ACC112 (cell line): ENCODE measurements at regions not wholly inside any gene's neighbourhood (a gene's known extent, or its start where the extent isn't known, plus 50 kb on each side); places are given as distances from the start of the nearest gene placed in this dataset.
"Not testable (repeated sequence)": the region's sequence is repeated elsewhere in the genome, so short reads cannot be mapped to it uniquely, and the experiment has no call there.

Experiments used
- H2AFZ ChIP-seq: fragments of 200-600 bp; sonication (generic); one replicate; pipeline ENCODE4 v1.6.0; 2017; ENCODE audit warnings: antibody characterized with exemption, low read length; ENCODE audit not compliant: unreplicated experiment
- H3K27ac ChIP-seq: fragments of 200-600 bp; sonication (generic); 2 replicates; pipeline ENCODE4 v1.5.1; 2014; ENCODE audit warnings: low read depth, mild to moderate bottlenecking, antibody characterized with exemption, low read length, moderate library complexity
- H3K27me3 ChIP-seq: fragments of 200-600 bp; sonication (generic); 2 replicates; pipeline ENCODE4 v1.6.1; 2014; ENCODE audit warnings: mild to moderate bottlenecking, antibody characterized with exemption, low read length, moderate library complexity, mixed read lengths; ENCODE audit not compliant: insufficient read depth
- H3K36me3 ChIP-seq: fragments of 200-600 bp; sonication (generic); 2 replicates; pipeline ENCODE4 v1.6.1; 2016; ENCODE audit warnings: mild to moderate bottlenecking, antibody characterized with exemption, low read length, moderate library complexity, mixed read lengths; ENCODE audit not compliant: insufficient read depth
- H3K4me1 ChIP-seq: fragments of 200-600 bp; sonication (generic); one replicate; pipeline ENCODE4 v1.6.1; 2016; ENCODE audit warnings: low read length, mixed read lengths; ENCODE audit not compliant: insufficient read depth, unreplicated experiment, control insufficient read depth
- H3K4me3 ChIP-seq: fragments of 200-600 bp; sonication (generic); 2 replicates; pipeline ENCODE4 v1.5.1; 2014; ENCODE audit warnings: mild to moderate bottlenecking, low read depth, low read length
- H3K79me2 ChIP-seq: fragments of 200-600 bp; sonication (generic); one replicate; pipeline ENCODE4 v1.6.0; 2016; ENCODE audit warnings: low read length; ENCODE audit not compliant: control insufficient read depth, unreplicated experiment, insufficient read depth

GRCh38 chr3:95319921-95320494 lies 1257.1 kb downstream of the NSUN3 start:
- Histone ChIP-seq H3K4me1 (no peaks in the 10 kb centered on the region), H3K27ac (no peak overlapping the region), H3K4me3 (no peak overlapping the region), H3K79me2 (no peaks in the 10 kb centered on the region), H3K27me3 (no peaks in the 10 kb centered on the region), H3K36me3 (no peaks in the 10 kb centered on the region), H2AFZ (no peak overlapping the region)

GRCh38 chr3:95327478-95327877 lies 1264.6 kb downstream of the NSUN3 start:
- Histone ChIP-seq H3K79me2 (no peaks in the 10 kb centered on the region), H3K4me3 (no peak overlapping the region), H3K27me3 (no peaks in the 10 kb centered on the region), H3K27ac (no peak overlapping the region), H2AFZ (no peak overlapping the region), H3K36me3 (no peaks in the 10 kb centered on the region), H3K4me1 (no peaks in the 10 kb centered on the region)

- Histone ChIP-seq H3K4me1 (no peaks in the 10 kb centered on the region), H3K36me3 (no peaks in the 10 kb centered on the region), H2AFZ (no peak overlapping the region), H3K79me2 (no peaks in the 10 kb centered on the region), H3K27me3 (no peaks in the 10 kb centered on the region), H3K4me3 (no peak overlapping the region), H3K27ac (no peak overlapping the region)
Observed at GRCh38 chr3:95333826-95334225, 1271.0 kb downstream of the NSUN3 start.

DNA sequence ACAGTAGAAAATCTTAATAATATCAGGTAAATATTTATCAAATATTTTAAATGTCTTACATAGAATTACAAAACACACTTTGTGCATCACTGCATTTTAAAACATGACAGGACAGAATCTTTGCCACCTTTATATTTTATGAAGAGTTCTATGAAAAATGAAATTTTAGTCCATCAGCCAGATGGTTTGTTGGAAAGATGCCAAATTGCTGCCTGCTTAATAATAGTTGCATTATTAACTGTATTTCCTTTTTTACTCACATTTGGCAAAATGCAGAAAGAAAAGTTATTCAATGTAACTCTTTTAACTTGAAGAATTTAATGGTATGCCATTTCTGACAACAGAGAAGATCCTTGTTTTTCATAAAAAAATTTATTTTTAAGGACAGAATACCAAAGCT lies 1271.6 kb downstream of the NSUN3 start:
- H2AFZ ChIP-seq, result no peak overlapping the region
- no peaks in the 10 kb centered on the region for H3K79me2 ChIP-seq
- H3K27me3 ChIP-seq, result no peaks in the 10 kb centered on the region
- H3K36me3 ChIP-seq, result no peaks in the 10 kb centered on the region
- H3K4me1 ChIP-seq, result no peaks in the 10 kb centered on the region
- no peak overlapping the region for H3K27ac ChIP-seq
- H3K4me3 ChIP-seq, result no peak overlapping the region

DNA sequence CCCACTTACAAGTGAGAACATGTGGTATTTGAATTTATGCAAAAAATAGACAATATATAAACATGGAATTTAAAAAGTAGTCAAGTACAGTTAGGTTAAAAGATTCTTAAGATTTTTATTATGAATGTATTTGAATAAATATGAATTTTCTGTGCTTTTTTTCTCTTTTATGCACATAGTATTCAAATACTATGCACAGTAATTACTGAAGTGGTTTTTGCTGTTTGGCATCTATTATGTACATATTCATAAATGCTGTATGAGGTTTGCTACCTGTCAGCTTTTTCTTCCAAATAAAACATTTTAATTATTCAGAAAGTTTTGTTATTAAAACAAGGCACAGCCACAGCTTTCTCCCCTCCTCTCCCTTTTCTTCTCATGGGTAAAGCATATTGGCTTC lies 1272.7 kb downstream of the NSUN3 start:
- Histone ChIP-seq H3K27me3 (no peaks in the 10 kb centered on the region), H3K36me3 (no peaks in the 10 kb centered on the region), H3K4me3 (no peak overlapping the region), H3K4me1 (no peaks in the 10 kb centered on the region), H2AFZ (no peak overlapping the region), H3K27ac (no peak overlapping the region), H3K79me2 (no peaks in the 10 kb centered on the region)

DNA sequence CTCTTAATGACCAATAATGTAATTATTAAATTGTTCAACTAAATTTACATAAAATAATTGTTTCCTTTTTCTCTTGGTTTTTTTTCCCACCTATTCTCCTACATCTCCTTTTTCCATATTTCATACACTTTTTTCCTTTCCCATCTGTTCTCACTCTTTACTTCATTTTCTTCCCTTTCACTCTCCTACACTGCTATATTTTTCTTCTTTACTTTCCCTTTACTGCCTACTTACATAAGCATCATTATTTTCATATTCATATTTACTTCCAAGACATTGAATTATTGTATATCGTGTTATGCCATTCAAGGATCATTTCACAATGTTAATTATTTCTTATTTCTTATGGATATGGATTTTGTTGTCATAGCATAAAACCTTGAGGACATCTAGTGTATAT lies 1275.6 kb downstream of the NSUN3 start:
- Histone ChIP-seq H2AFZ (no peak overlapping the region), H3K36me3 (no peaks in the 10 kb centered on the region), H3K79me2 (no peaks in the 10 kb centered on the region), H3K27me3 (no peaks in the 10 kb centered on the region), H3K4me3 (no peak overlapping the region), H3K4me1 (no peaks in the 10 kb centered on the region), H3K27ac (no peak overlapping the region)

- Histone ChIP-seq H3K79me2 (no peaks in the 10 kb centered on the region), H3K4me1 (no peaks in the 10 kb centered on the region), H3K27me3 (no peaks in the 10 kb centered on the region), H2AFZ (no peak overlapping the region), H3K4me3 (no peak overlapping the region), H3K36me3 (no peaks in the 10 kb centered on the region), H3K27ac (no peak overlapping the region)
Observed at GRCh38 chr3:95341314-95341713, 1278.5 kb downstream of the NSUN3 start.

DNA sequence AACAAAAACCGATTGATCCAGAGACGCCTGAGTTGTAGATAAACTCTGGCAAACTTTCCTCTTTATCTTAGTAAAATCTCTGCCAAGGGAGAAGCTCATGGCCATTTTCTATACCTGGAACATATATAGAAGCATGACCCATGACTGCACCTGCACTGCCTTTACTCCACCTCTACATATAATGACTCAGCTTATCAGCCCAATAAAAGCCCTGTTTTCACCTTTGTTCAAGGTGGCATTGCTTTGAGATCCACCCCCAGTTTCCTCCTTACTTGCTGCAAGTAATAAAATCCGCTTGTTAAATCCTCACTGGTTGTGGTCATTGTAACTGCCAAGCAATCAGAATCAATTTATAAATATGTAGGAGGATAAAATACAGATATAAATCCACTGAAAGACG lies 1280.4 kb downstream of the NSUN3 start:
- no peak overlapping the region for H2AFZ ChIP-seq

DNA sequence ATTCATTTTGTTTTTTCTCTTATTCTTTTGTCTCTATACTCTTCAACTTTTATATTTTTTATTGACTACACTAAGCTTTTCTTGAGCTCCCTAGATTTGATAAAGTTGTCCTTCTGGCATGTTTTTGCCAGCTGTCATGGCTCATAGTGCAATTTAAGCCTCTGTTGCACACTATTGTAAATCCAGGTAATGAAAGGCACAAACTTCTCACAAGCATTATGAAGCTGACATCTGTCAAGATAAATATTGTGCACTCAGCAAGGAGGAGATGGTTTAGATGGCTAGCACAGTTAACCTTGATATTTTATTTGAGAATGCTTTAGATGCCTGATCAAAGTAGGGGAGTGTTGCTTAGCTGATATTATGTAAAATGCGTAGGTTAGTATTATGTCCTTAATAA lies 1280.9 kb downstream of the NSUN3 start:
- H2AFZ ChIP-seq, result no peak overlapping the region
- H3K36me3 ChIP-seq, result no peaks in the 10 kb centered on the region
- H3K27ac ChIP-seq, result no peak overlapping the region
- H3K79me2 ChIP-seq, result no peaks in the 10 kb centered on the region
- H3K27me3 ChIP-seq, result no peaks in the 10 kb centered on the region
- H3K4me1 ChIP-seq, result no peaks in the 10 kb centered on the region
- no peak overlapping the region for H3K4me3 ChIP-seq

More for the DNA sequence above, 1280.4 kb downstream of the NSUN3 start:
- Histone ChIP-seq H3K36me3 (no peaks in the 10 kb centered on the region), H3K27me3 (no peaks in the 10 kb centered on the region), H3K79me2 (no peaks in the 10 kb centered on the region), H3K4me3 (no peak overlapping the region), H3K4me1 (no peaks in the 10 kb centered on the region), H3K27ac (no peak overlapping the region)

GRCh38 chr3:95347936-95348335 lies 1285.1 kb downstream of the NSUN3 start:
- H2AFZ ChIP-seq, H3K36me3 ChIP-seq, H3K4me3 ChIP-seq, H3K4me1 ChIP-seq, H3K27ac ChIP-seq, H3K27me3 ChIP-seq, H3K79me2 ChIP-seq: not testable (repeated sequence)

GRCh38 chr3:95348879-95349278 lies 1286.0 kb downstream of the NSUN3 start:
- Histone ChIP-seq H3K4me3 (no peak overlapping the region), H3K27ac (no peak overlapping the region), H3K79me2 (no peaks in the 10 kb centered on the region), H2AFZ (no peak overlapping the region), H3K36me3 (no peaks in the 10 kb centered on the region), H3K27me3 (no peaks in the 10 kb centered on the region), H3K4me1 (no peaks in the 10 kb centered on the region)
